Testis (tissue), 2 donors: ENCODE measurements at regions not wholly inside any gene's neighbourhood (a gene's known extent, or its start where the extent isn't known, plus 50 kb on each side); places are given as distances from the start of the nearest gene placed in this dataset.
"Not testable (repeated sequence)": the region's sequence is repeated elsewhere in the genome, so short reads cannot be mapped to it uniquely, and the experiment has no call there.

ENCODE experiments used
- POLR2A ChIP-seq: fragments of 450-650 bp; IDR thresholded peaks from one replicate; pipeline ENCODE4 v1.6.1; 2017; ENCODE audit warnings: antibody characterized with exemption, mild to moderate bottlenecking, moderate library complexity
- TF ChIP-seq, protein P1 (sequence below), 3 experiments: fragments of 450-650 bp in 2 of 3; fragments of 200-600 bp in 1 of 3; sonication (generic) in 1 of 3; IDR thresholded peaks; one replicate each; pipeline ENCODE4 v1.5.1; 2016 to 2019; ENCODE audit warnings: antibody characterized with exemption in 3 of 3, mild to moderate bottlenecking in 2 of 3, moderate library complexity in 1 of 3

DNA sequence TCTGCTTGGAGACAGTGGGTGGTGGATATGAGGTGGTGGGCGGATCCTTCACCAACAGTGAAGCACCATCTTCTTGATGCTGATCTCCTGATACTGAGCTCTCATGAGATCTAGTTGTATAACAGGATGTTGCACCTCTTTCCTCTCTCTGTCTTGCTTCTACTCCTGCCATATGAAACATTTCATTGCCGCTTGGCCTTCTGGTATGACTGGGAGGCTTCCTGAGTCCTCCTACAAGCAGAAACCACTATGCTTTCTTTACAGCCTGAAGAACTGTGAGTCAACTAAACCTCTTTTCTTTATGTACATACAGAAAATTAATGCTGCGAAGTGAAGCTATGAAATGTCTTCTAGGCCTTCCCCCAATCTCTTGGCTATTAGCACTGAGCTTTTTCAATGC lies 130.6 kb upstream of the ZNF519 start:
- TF ChIP-seq, protein P1, sequence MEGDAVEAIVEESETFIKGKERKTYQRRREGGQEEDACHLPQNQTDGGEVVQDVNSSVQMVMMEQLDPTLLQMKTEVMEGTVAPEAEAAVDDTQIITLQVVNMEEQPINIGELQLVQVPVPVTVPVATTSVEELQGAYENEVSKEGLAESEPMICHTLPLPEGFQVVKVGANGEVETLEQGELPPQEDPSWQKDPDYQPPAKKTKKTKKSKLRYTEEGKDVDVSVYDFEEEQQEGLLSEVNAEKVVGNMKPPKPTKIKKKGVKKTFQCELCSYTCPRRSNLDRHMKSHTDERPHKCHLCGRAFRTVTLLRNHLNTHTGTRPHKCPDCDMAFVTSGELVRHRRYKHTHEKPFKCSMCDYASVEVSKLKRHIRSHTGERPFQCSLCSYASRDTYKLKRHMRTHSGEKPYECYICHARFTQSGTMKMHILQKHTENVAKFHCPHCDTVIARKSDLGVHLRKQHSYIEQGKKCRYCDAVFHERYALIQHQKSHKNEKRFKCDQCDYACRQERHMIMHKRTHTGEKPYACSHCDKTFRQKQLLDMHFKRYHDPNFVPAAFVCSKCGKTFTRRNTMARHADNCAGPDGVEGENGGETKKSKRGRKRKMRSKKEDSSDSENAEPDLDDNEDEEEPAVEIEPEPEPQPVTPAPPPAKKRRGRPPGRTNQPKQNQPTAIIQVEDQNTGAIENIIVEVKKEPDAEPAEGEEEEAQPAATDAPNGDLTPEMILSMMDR (IDR thresholded peaks at IDR 0.05), result not testable (repeated sequence)
- not testable (repeated sequence) for TF ChIP-seq POLR2A
